ENCODE measurements at regions not wholly inside any gene's neighbourhood (a gene's known extent, or its start where the extent isn't known, plus 50 kb on each side); places are given as distances from the start of the nearest gene placed in this dataset.

- TF ChIP-seq CTCF (conservative IDR thresholded peaks at IDR 0.05 in 1 of 2, IDR thresholded peaks at IDR 0.05 in 1 of 2; ENCODE audit: extremely low read depth in 1 of 2, insufficient read depth in 1 of 2, low read depth in 1 of 2, low read length in 2 of 2) (no peak), EZH2 (IDR thresholded peaks at IDR 0.05; ENCODE audit: borderline replicate concordance, low read length) (no peak)
Measured at GRCh38 chrX:129086802-129087201, 436.5 kb downstream of the SMARCA1 start.
